IMR-90 (cell line): ENCODE measurements at regions not wholly inside any gene's neighbourhood (a gene's known extent, or its start where the extent isn't known, plus 50 kb on each side); places are given as distances from the start of the nearest gene placed in this dataset.

Experiments used
- ATAC-seq: fragments of 200-7000 bp; cut with Tn5 transposase; 2 replicates; pipeline ENCODE4 v1.9.1; 2020; ENCODE audit warnings: low read depth, mild to moderate bottlenecking, moderate library complexity
- BruUV-seq: library from RNA; stranded (reverse); fragments of 400-500 nt; replicated peaks from 2 replicates; lab custom pipeline; 2021; lab: Mats Ljungman, UMichigan
- CTCF ChIA-PET: fragments of 300-600 bp; formaldehyde crosslinking; extraction: SDS; loops from one replicate; lab custom pipeline; 2021; ENCODE audit warnings: antibody characterized with exemption; lab: Yijun Ruan, JAX
- POLR2A ChIA-PET: fragments of 300-600 bp; sonication (Branson Sonifier 250); formaldehyde crosslinking; loops from one replicate; lab custom pipeline; 2022; ENCODE audit warnings: antibody characterized with exemption; ENCODE audit not compliant: unreplicated experiment; lab: Charles Lee
- DNase-seq: peaks from one replicate; pipeline ENCODE4 v3.0.0; 2013
- H2AFZ ChIP-seq: replicated peaks from 2 replicates; pipeline ENCODE3; 2013; ENCODE audit warnings: low read length, mild to moderate bottlenecking; ENCODE audit not compliant: poor library complexity
- H2AK5ac ChIP-seq: 2 replicates; pipeline ENCODE4 v1.6.1; 2013; ENCODE audit warnings: low read depth, low read length, inconsistent platforms
- H2AK9ac ChIP-seq: replicated peaks from 2 replicates; pipeline ENCODE3; 2013; ENCODE audit warnings: mild to moderate bottlenecking, low read depth, low read length, moderate library complexity; ENCODE audit not compliant: poor library complexity
- H2BK120ac ChIP-seq: 2 replicates; pipeline ENCODE4 v1.6.1; 2013; ENCODE audit warnings: low read depth, low read length, inconsistent platforms
- H2BK15ac ChIP-seq: 3 replicates; pipeline ENCODE4 v1.6.1; 2013; ENCODE audit warnings: low read depth, low read length, inconsistent platforms
- H2BK20ac ChIP-seq: 2 replicates; pipeline ENCODE4 v1.6.1; 2013; ENCODE audit warnings: low read depth, mild to moderate bottlenecking, inconsistent platforms, low read length, moderate library complexity
- H2BK5ac ChIP-seq: 2 replicates; pipeline ENCODE4 v1.6.1; 2013; ENCODE audit warnings: mild to moderate bottlenecking, low read depth, low read length, inconsistent platforms; ENCODE audit not compliant: poor library complexity, severe bottlenecking
- H3K14ac ChIP-seq: replicated peaks from 2 replicates; pipeline ENCODE4 v1.6.1; 2013; ENCODE audit warnings: low read depth, low read length, inconsistent platforms
- H3K18ac ChIP-seq: 2 replicates; pipeline ENCODE4 v1.6.1; 2013; ENCODE audit warnings: low read depth, low read length, control low read depth
- H3K23ac ChIP-seq: 2 replicates; pipeline ENCODE4 v1.6.1; 2013; ENCODE audit warnings: low read depth, low read length, inconsistent platforms
- H3K27ac ChIP-seq: 2 replicates; pipeline ENCODE4 v1.5.1; 2013; ENCODE audit warnings: mild to moderate bottlenecking, control low read depth, low read length; ENCODE audit not compliant: insufficient read depth
- H3K27me3 ChIP-seq: 2 replicates; pipeline ENCODE4 v1.6.1; 2013; ENCODE audit warnings: low read length; ENCODE audit not compliant: control insufficient read depth, insufficient read depth
- H3K36me3 ChIP-seq: 2 replicates; pipeline ENCODE4 v1.6.1; 2013; ENCODE audit warnings: low read length, mixed read lengths; ENCODE audit not compliant: control insufficient read depth, insufficient read depth
- H3K4ac ChIP-seq: 2 replicates; pipeline ENCODE4 v1.6.1; 2013; ENCODE audit warnings: low read depth, low read length, inconsistent platforms
- H3K4me1 ChIP-seq: 2 replicates; pipeline ENCODE4 v1.6.1; 2013; ENCODE audit warnings: low read length, mixed read lengths; ENCODE audit not compliant: control insufficient read depth, insufficient read depth
- H3K4me2 ChIP-seq: 2 replicates; pipeline ENCODE4 v1.6.1; 2013; ENCODE audit warnings: low read depth, mild to moderate bottlenecking, control low read depth, low read length, moderate library complexity
- H3K4me3 ChIP-seq: 2 replicates; pipeline ENCODE4 v1.5.1; 2013; ENCODE audit warnings: low read depth, mild to moderate bottlenecking, control low read depth, low read length, moderate library complexity; ENCODE audit not compliant: insufficient read depth
- H3K56ac ChIP-seq: 2 replicates; pipeline ENCODE4 v1.6.1; 2013; ENCODE audit warnings: low read length, inconsistent platforms; ENCODE audit not compliant: insufficient read depth; ENCODE audit errors: extremely low read depth
- H3K79me1 ChIP-seq, 2 experiments: 2 replicates each; pipeline ENCODE4 v1.6.1; 2013; ENCODE audit warnings: low read length in 2 of 2, inconsistent platforms in 1 of 2, low read depth in 1 of 2
- H3K9ac ChIP-seq: 2 replicates; pipeline ENCODE4 v1.6.1; 2013; ENCODE audit warnings: low read depth, low read length, control low read depth
- H3K9me1 ChIP-seq: 2 replicates; pipeline ENCODE4 v1.6.1; 2013; ENCODE audit warnings: low read length, inconsistent platforms; ENCODE audit not compliant: insufficient read depth
- H3K9me3 ChIP-seq: 2 replicates; pipeline ENCODE4 v1.6.1; 2013; ENCODE audit warnings: low read length; ENCODE audit not compliant: control insufficient read depth, insufficient read depth
- H4K20me1 ChIP-seq: 2 replicates; pipeline ENCODE4 v1.6.1; 2013; ENCODE audit warnings: low read length, inconsistent platforms; ENCODE audit not compliant: insufficient read depth
- H4K5ac ChIP-seq: 2 replicates; pipeline ENCODE4 v1.6.1; 2013; ENCODE audit warnings: mild to moderate bottlenecking, low read depth, low read length, control low read depth
- H4K8ac ChIP-seq, 2 experiments: 2 replicates each; pipeline ENCODE4 v1.6.1; 2013; ENCODE audit warnings: low read depth in 2 of 2, low read length in 2 of 2, control low read depth in 1 of 2, inconsistent platforms in 1 of 2
- H4K91ac ChIP-seq: 2 replicates; pipeline ENCODE4 v1.6.1; 2013; ENCODE audit warnings: low read depth, low read length, inconsistent platforms; ENCODE audit not compliant: insufficient read depth
- BHLHE40 ChIP-seq: fragments of 150-350 bp; IDR thresholded peaks from 2 replicates; pipeline ENCODE4 v1.6.1; 2016; ENCODE audit warnings: mild to moderate bottlenecking, low read depth, low read length
- CEBPB ChIP-seq: IDR thresholded peaks from 2 replicates; pipeline ENCODE4 v1.6.1; 2012; ENCODE audit warnings: low read depth, low read length, improper control_type of control experiment
- FOS ChIP-seq: fragments of 150-350 bp; IDR thresholded peaks from 2 replicates; pipeline ENCODE4 v1.6.1; 2016; ENCODE audit warnings: low read depth, low read length
- MAZ ChIP-seq: IDR thresholded peaks from 2 replicates; pipeline ENCODE4 v1.6.1; 2012; ENCODE audit warnings: low read depth, mild to moderate bottlenecking, low read length, improper control_type of control experiment, moderate library complexity, borderline replicate concordance
- MXI1 ChIP-seq: IDR thresholded peaks from 2 replicates; pipeline ENCODE4 v1.6.1; 2012; ENCODE audit warnings: low read depth, mild to moderate bottlenecking, low read length, moderate library complexity, borderline replicate concordance
- NFE2L2 ChIP-seq: fragments of 150-350 bp; IDR thresholded peaks from 2 replicates; pipeline ENCODE4 v1.6.1; 2016; ENCODE audit warnings: low read depth, mild to moderate bottlenecking, low read length
- POLR2A ChIP-seq: IDR thresholded peaks from 2 replicates; pipeline ENCODE4 v1.6.1; 2012; ENCODE audit warnings: mild to moderate bottlenecking, low read depth, low read length
- RAD21 ChIP-seq: IDR thresholded peaks from 2 replicates; pipeline ENCODE4 v1.6.1; 2012; ENCODE audit warnings: low read length, improper control_type of control experiment
- RFX5 ChIP-seq: IDR thresholded peaks from 2 replicates; pipeline ENCODE4 v1.8.0; 2012; ENCODE audit warnings: low read depth, mild to moderate bottlenecking, low read length, moderate library complexity
- WGBS, 2 experiments: methylation state at CpG; one replicate each; pipeline versions ENCODE4 v1.1.5 to v1.1.7; 2013; ENCODE audit warnings: missing lambda C conversion rate in 2 of 2; ENCODE audit not compliant: insufficient read length in 1 of 2; ENCODE audit errors: extremely low coverage in 2 of 2; 5-methylcytosine and 5-hydroxymethylcytosine counted together
- dilution Hi-C: fragments of 300-500 bp; cut with HindIII; formaldehyde crosslinking; loops from one replicate; pipeline ENCODE4 v1.14.3; 2018; ENCODE audit warnings: low sequenced_read_pairs; ENCODE audit not compliant: unreplicated experiment
- in situ Hi-C: fragments of 300-500 bp; cut with MboI; formaldehyde crosslinking; loops from 3 replicates; pipeline ENCODE4 v1.14.3; 2019; ENCODE audit warnings: low sequenced_read_pairs, inconsistent platforms, mixed read lengths
- intact Hi-C: fragments of 100-400 bp; cut with micrococcal nuclease; formaldehyde crosslinking; loops from 2 replicates; pipeline ENCODE4 v1.10.0; 2022
- TF ChIP-seq, protein P1 (sequence below): conservative IDR thresholded peaks from 2 replicates; pipeline ENCODE4 v1.5.1; 2012; ENCODE audit warnings: mild to moderate bottlenecking, low read depth, low read length, improper control_type of control experiment
- TF ChIP-seq, protein P2 (sequence below): fragments of 150-350 bp; IDR thresholded peaks from 2 replicates; pipeline ENCODE4 v1.6.1; 2017; ENCODE audit warnings: mild to moderate bottlenecking, antibody characterized with exemption, low read length, low read depth

DNA sequence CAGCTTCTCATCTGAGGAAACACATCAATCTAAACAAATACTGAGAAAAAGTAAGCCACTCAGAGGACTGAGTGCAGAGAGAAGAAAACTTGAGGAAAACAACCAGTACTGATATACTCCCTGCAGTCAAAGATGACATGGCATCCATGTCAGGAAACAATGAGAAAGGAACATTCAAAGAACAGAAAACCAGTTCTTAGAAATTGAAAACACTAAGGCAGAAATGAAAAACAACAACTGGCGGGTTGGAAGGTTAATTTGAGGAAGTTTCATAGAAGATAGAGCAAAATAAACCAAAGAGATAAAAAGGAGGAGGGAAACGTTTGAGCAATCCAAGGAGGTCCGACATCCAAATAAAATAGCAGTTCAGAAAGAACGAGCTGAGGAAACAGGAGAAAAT, 475.2 kb downstream of the HINT1 start:
- no peak overlapping the region for H2BK5ac ChIP-seq
- H3K56ac ChIP-seq: no peak overlapping the region
- H3K23ac ChIP-seq: no peak overlapping the region
- no peak overlapping the region for H4K91ac ChIP-seq
- ChIA-PET POLR2A (no interaction called here), CTCF (no interaction called here)
- no peaks in the 10 kb centered on the region for H3K27me3 ChIP-seq
- DNase-seq (no peak), ATAC-seq (no peak)
- intact Hi-C loops: no loop called here
- H3K4ac ChIP-seq: no peak overlapping the region
- H4K5ac ChIP-seq: no peak overlapping the region
- H3K36me3 ChIP-seq: no peaks in the 10 kb centered on the region
- no peak overlapping the region for H2BK120ac ChIP-seq
- no peak overlapping the region for H4K8ac ChIP-seq
- H3K4me2 ChIP-seq: no peak overlapping the region
- TF ChIP-seq, protein P1, sequence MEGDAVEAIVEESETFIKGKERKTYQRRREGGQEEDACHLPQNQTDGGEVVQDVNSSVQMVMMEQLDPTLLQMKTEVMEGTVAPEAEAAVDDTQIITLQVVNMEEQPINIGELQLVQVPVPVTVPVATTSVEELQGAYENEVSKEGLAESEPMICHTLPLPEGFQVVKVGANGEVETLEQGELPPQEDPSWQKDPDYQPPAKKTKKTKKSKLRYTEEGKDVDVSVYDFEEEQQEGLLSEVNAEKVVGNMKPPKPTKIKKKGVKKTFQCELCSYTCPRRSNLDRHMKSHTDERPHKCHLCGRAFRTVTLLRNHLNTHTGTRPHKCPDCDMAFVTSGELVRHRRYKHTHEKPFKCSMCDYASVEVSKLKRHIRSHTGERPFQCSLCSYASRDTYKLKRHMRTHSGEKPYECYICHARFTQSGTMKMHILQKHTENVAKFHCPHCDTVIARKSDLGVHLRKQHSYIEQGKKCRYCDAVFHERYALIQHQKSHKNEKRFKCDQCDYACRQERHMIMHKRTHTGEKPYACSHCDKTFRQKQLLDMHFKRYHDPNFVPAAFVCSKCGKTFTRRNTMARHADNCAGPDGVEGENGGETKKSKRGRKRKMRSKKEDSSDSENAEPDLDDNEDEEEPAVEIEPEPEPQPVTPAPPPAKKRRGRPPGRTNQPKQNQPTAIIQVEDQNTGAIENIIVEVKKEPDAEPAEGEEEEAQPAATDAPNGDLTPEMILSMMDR: no peak
- TF ChIP-seq FOS (no peak), CEBPB (no peak), NFE2L2 (no peak), RAD21 (no peak), RFX5 (no peak), MXI1 (no peak), POLR2A (no peak), MAZ (no peak), BHLHE40 (no peak)
- TF ChIP-seq, protein P2, sequence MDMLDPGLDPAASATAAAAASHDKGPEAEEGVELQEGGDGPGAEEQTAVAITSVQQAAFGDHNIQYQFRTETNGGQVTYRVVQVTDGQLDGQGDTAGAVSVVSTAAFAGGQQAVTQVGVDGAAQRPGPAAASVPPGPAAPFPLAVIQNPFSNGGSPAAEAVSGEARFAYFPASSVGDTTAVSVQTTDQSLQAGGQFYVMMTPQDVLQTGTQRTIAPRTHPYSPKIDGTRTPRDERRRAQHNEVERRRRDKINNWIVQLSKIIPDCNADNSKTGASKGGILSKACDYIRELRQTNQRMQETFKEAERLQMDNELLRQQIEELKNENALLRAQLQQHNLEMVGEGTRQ: no peak
- dilution Hi-C loops: no loop called here
- peaks cover 7% of the 10 kb centered on the region for H3K9me3 ChIP-seq
- no peak overlapping the region for H3K18ac ChIP-seq
- no peak overlapping the region for H2BK15ac ChIP-seq
- no peak overlapping the region for H3K27ac ChIP-seq
- H4K20me1 ChIP-seq: no peaks in the 10 kb centered on the region
- H3K9ac ChIP-seq: no peak overlapping the region
- no TSS peak for BruUV-seq
- no peaks in the 10 kb centered on the region for H3K9me1 ChIP-seq
- in situ Hi-C loops: no loop called here
- H3K79me1 ChIP-seq: no peaks in the 10 kb centered on the region
- H2BK20ac ChIP-seq: no peak overlapping the region
- no peak overlapping the region for H3K14ac ChIP-seq
- H2AFZ ChIP-seq: no peak overlapping the region
- no peak overlapping the region for H2AK9ac ChIP-seq
- WGBS, 2 experiments: no CpG with 5 or more reads among the region's 4 CpGs
- no peaks in the 10 kb centered on the region for H3K4me1 ChIP-seq
- H2AK5ac ChIP-seq: no peak overlapping the region
- H3K4me3 ChIP-seq: no peak overlapping the region
